Spleen (tissue), 11 donors: ENCODE measurements at regions not wholly inside any gene's neighbourhood (a gene's known extent, or its start where the extent isn't known, plus 50 kb on each side); places are given as distances from the start of the nearest gene placed in this dataset.
"Not testable (repeated sequence)": the region's sequence is repeated elsewhere in the genome, so short reads cannot be mapped to it uniquely, and the experiment has no call there.

ENCODE experiments used
- DNase-seq: peaks from one replicate; pipeline ENCODE4 v3.0.0-alpha.2; 2020
- H3K27ac ChIP-seq, 8 donors: fragments of 200-600 bp; sonication (generic) in 7 of 8; 1 replicate in 4 of 8; 2 replicates in 4 of 8; pipeline versions ENCODE4 v1.5.0 to v1.8.0; 2016 to 2021; ENCODE audit warnings: inconsistent platforms in 4 of 8, mild to moderate bottlenecking in 4 of 8, moderate library complexity in 1 of 8
- H3K27me3 ChIP-seq, 7 donors: fragments of 200-600 bp; sonication (generic) in 6 of 7; replicated peaks in 1 of 7; 1 replicate in 4 of 7; 2 replicates in 3 of 7; pipeline versions ENCODE4 v1.5.0 to v1.8.0; 2016 to 2021; ENCODE audit warnings: inconsistent platforms in 3 of 7, mild to moderate bottlenecking in 1 of 7
- H3K36me3 ChIP-seq, 6 donors: fragments of 200-600 bp; sonication (generic) in 5 of 6; 1 replicate in 4 of 6; 2 replicates in 2 of 6; pipeline versions ENCODE4 v1.5.0 to v1.8.0; 2016 to 2021; ENCODE audit warnings: inconsistent platforms in 2 of 6
- H3K4me1 ChIP-seq, 6 donors: fragments of 200-600 bp; sonication (generic) in 5 of 6; 1 replicate in 3 of 6; 2 replicates in 3 of 6; pipeline versions ENCODE4 v1.5.0 to v1.8.0; 2016 to 2021; ENCODE audit warnings: inconsistent platforms in 3 of 6
- H3K4me3 ChIP-seq, 8 donors: fragments of 200-600 bp; sonication (generic) in 7 of 8; 1 replicate in 4 of 8; 2 replicates in 4 of 8; pipeline versions ENCODE4 v1.5.0 to v1.8.0; 2016 to 2021; ENCODE audit warnings: inconsistent platforms in 4 of 8, mild to moderate bottlenecking in 4 of 8, moderate library complexity in 2 of 8
- H3K9me3 ChIP-seq, 8 donors: fragments of 200-600 bp; sonication (generic) in 7 of 8; 1 replicate in 4 of 8; 2 replicates in 4 of 8; pipeline versions ENCODE4 v1.5.0 to v1.8.0; 2016 to 2021; ENCODE audit warnings: inconsistent platforms in 4 of 8
- CTCF ChIP-seq, 11 experiments: fragments of 200-600 bp in 7 of 11; fragments of 450-650 bp in 4 of 11; sonication (generic) in 4 of 11; IDR thresholded peaks in 8 of 11; conservative IDR thresholded peaks in 3 of 11; 1 replicate in 7 of 11; 2 replicates in 4 of 11; pipeline versions ENCODE4 v1.4.0 to v1.8.0; 2016 to 2021; ENCODE audit warnings: antibody characterized with exemption in 11 of 11, inconsistent platforms in 4 of 11, mild to moderate bottlenecking in 1 of 11
- POLR2A ChIP-seq, 3 donors: fragments of 450-650 bp; IDR thresholded peaks; one replicate each; pipeline ENCODE4 v1.5.1; 2017; ENCODE audit warnings: antibody characterized with exemption in 3 of 3, mild to moderate bottlenecking in 1 of 3
- POLR2AphosphoS5 ChIP-seq, 3 donors: sonication (generic); formaldehyde crosslinking; IDR thresholded peaks; one replicate each; pipeline ENCODE4 v1.5.1; 2017; ENCODE audit warnings: antibody characterized with exemption in 3 of 3
- WGBS, 5 donors: extraction: QIAGEN DNeasy Blood & Tissue Kit in 3 of 5; methylation state at CpG; one replicate each; pipeline versions ENCODE4 v1.1.5 to v1.1.7; 2013 to 2018; 5-methylcytosine and 5-hydroxymethylcytosine counted together
- intact Hi-C: fragments of 100-400 bp; cut with DNase I; formaldehyde crosslinking; loops from one replicate; pipeline ENCODE4 v1.15.0; 2023; ENCODE audit warnings: low total_unique reads
- donor health status: healthy with polysubstance abuse.
- donor health status: DM: no; HTN: no; CAD: no; lungs with moderate emphysema.
- donor health status: DM: no; HTN: no; CAD: no.
- donor health status: Bipolar disorder and iron deficiency.
- donor health status: healthy.
- donor health status: DM: no; HTN: no; CAD: no.
- donor health status: DM: yes; HTN: yes; CAD: no.

- peaks cover 0 to 11% (median 7%) of the 10 kb centered on the region in 8 donors for H3K9me3 ChIP-seq
- H3K4me3 ChIP-seq: no peak overlapping the region
- WGBS, 5 donors: 86 to 94% (median 91%) methylated on average over 4 of the region's 4 CpGs
- H3K36me3 ChIP-seq: no peaks in the 10 kb centered on the region
- H3K27ac ChIP-seq: no peak overlapping the region
- DNase-seq: no peak
- H3K4me1 ChIP-seq: peaks cover 0 to 27% (median 14%) of the 10 kb centered on the region in 6 donors
- intact Hi-C loops: no loop called here
- TF ChIP-seq CTCF (IDR thresholded peaks at IDR 0.05 in 8 of 11, conservative IDR thresholded peaks at IDR 0.05 in 3 of 11) (no peak), POLR2A (IDR thresholded peaks at IDR 0.05) (no peak)
- no peaks in the 10 kb centered on the region for H3K27me3 ChIP-seq
Measured at GRCh38 chr1:228841632-228842031, 106.4 kb downstream of the RHOU start.

GRCh38 chr1:228842094-228842775, 107.0 kb downstream of the RHOU start:
- no peak for TF ChIP-seq CTCF (IDR thresholded peaks at IDR 0.05 in 8 of 11, conservative IDR thresholded peaks at IDR 0.05 in 3 of 11)
- no peak for TF ChIP-seq POLR2AphosphoS5 (IDR thresholded peaks at IDR 0.05)
- TF ChIP-seq POLR2A (IDR thresholded peaks at IDR 0.05): no peak
- no peak overlapping the region for H3K27ac ChIP-seq
- DNase-seq: no peak
- intact Hi-C loops: no loop called here
- 74 to 85% (median 82%) methylated on average over 6 of the region's 6 CpGs for WGBS, 5 donors
- H3K27me3 ChIP-seq: no peaks in the 10 kb centered on the region
- peaks cover 0 to 11% (median 7%) of the 10 kb centered on the region in 8 donors for H3K9me3 ChIP-seq
- no peaks in the 10 kb centered on the region for H3K36me3 ChIP-seq
- no peak overlapping the region for H3K4me3 ChIP-seq
- H3K4me1 ChIP-seq: peaks cover 0 to 25% (median 14%) of the 10 kb centered on the region in 6 donors

GRCh38 chr1:228845101-228845500, 109.8 kb downstream of the RHOU start:
- TF ChIP-seq CTCF (IDR thresholded peaks at IDR 0.05 in 8 of 11, conservative IDR thresholded peaks at IDR 0.05 in 3 of 11) (no peak), POLR2AphosphoS5 (IDR thresholded peaks at IDR 0.05) (no peak), POLR2A (IDR thresholded peaks at IDR 0.05) (no peak)
- intact Hi-C loops: no loop called here
- WGBS, 5 donors: 92 to 97% (median 95%) methylated on average over 8 of the region's 8 CpGs

GRCh38 chr1:228846952-228847351, 111.7 kb downstream of the RHOU start:
- H3K27me3 ChIP-seq: no peaks in the 10 kb centered on the region
- TF ChIP-seq POLR2A (IDR thresholded peaks at IDR 0.05) (no peak), CTCF (IDR thresholded peaks at IDR 0.05 in 8 of 11, conservative IDR thresholded peaks at IDR 0.05 in 3 of 11) (no peak), POLR2AphosphoS5 (IDR thresholded peaks at IDR 0.05) (no peak)
- H3K9me3 ChIP-seq: peaks cover 0 to 11% (median 7%) of the 10 kb centered on the region in 8 donors
- no peak overlapping the region for H3K4me3 ChIP-seq
- 93 to 100% (median 98%) methylated on average over 1 of the region's 1 CpG for WGBS, 5 donors
- no peak for DNase-seq
- H3K36me3 ChIP-seq: no peaks in the 10 kb centered on the region
- no peak overlapping the region for H3K27ac ChIP-seq
- intact Hi-C loops: no loop called here
- peaks cover 0 to 19% (median 6%) of the 10 kb centered on the region in 6 donors for H3K4me1 ChIP-seq

More at GRCh38 chr1:228845101-228845500, 109.8 kb downstream of the RHOU start:
- Histone ChIP-seq H3K36me3 (no peaks in the 10 kb centered on the region), H3K27me3 (no peaks in the 10 kb centered on the region), H3K4me1 (peaks cover 0 to under 1% (median 0%) of the 10 kb centered on the region in 6 donors), H3K27ac (no peak overlapping the region), H3K9me3 (peaks cover 0 to 11% (median 7%) of the 10 kb centered on the region in 8 donors), H3K4me3 (no peak overlapping the region)
- no peak for DNase-seq

- H3K27ac ChIP-seq, intact Hi-C loops, H3K36me3 ChIP-seq, H3K27me3 ChIP-seq, H3K4me3 ChIP-seq, DNase-seq: not testable (repeated sequence)
- H3K9me3 ChIP-seq: peaks cover 0 to 10% (median 6%) of the 10 kb centered on the region in 8 donors
- WGBS, 5 donors: 95 to 100% (median 98%) methylated on average over 2 of the region's 2 CpGs
- peaks cover 0 to 24% (median 6%) of the 10 kb centered on the region in 6 donors for H3K4me1 ChIP-seq
Measured at GRCh38 chr1:228847451-228847850, 112.2 kb downstream of the RHOU start.
